Stomach smooth muscle (tissue), 2 donors: ENCODE measurements at regions not wholly inside any gene's neighbourhood (a gene's known extent, or its start where the extent isn't known, plus 50 kb on each side); places are given as distances from the start of the nearest gene placed in this dataset.

Source experiments
- H3K27ac ChIP-seq: one replicate; pipeline ENCODE4 v1.7.0; 2013; ENCODE audit warnings: mild to moderate bottlenecking, low read length, inconsistent platforms
- H3K27me3 ChIP-seq, 2 donors: one replicate each; pipeline ENCODE4 v1.7.0; 2013; ENCODE audit warnings: low read length in 2 of 2; ENCODE audit not compliant: insufficient read depth in 2 of 2, control insufficient read depth in 1 of 2
- H3K36me3 ChIP-seq, 2 donors: one replicate each; pipeline ENCODE4 v1.7.0; 2013; ENCODE audit warnings: low read length in 2 of 2; ENCODE audit not compliant: control insufficient read depth in 2 of 2, insufficient read depth in 2 of 2
- H3K4me1 ChIP-seq: one replicate; pipeline ENCODE4 v1.7.0; 2013; ENCODE audit warnings: low read length; ENCODE audit not compliant: control insufficient read depth, insufficient read depth
- H3K4me3 ChIP-seq, 2 donors: one replicate each; pipeline ENCODE4 v1.7.0; 2013; ENCODE audit warnings: low read length in 2 of 2
- H3K9ac ChIP-seq, 2 donors: one replicate each; pipeline ENCODE4 v1.7.0; 2013; ENCODE audit warnings: low read length in 2 of 2, mild to moderate bottlenecking in 1 of 2
- H3K9me3 ChIP-seq, 2 donors: one replicate each; pipeline ENCODE4 v1.7.0; 2013; ENCODE audit warnings: low read length in 2 of 2; ENCODE audit not compliant: control insufficient read depth in 2 of 2
- donor health status: healthy.
- donor health status: Pancreatic carcinoma.

GRCh38 chr7:142331941-142332340, 74.1 kb upstream of the PRSS58 start:
- H3K27ac ChIP-seq, result no peak overlapping the region
- no peak overlapping the region for H3K9ac ChIP-seq
- H3K27me3 ChIP-seq, result peaks cover 0 to 2% of the 10 kb centered on the region in 2 donors
- no peaks in the 10 kb centered on the region for H3K9me3 ChIP-seq
- H3K36me3 ChIP-seq, result no peaks in the 10 kb centered on the region
- no peak overlapping the region for H3K4me3 ChIP-seq
- no peaks in the 10 kb centered on the region for H3K4me1 ChIP-seq

DNA sequence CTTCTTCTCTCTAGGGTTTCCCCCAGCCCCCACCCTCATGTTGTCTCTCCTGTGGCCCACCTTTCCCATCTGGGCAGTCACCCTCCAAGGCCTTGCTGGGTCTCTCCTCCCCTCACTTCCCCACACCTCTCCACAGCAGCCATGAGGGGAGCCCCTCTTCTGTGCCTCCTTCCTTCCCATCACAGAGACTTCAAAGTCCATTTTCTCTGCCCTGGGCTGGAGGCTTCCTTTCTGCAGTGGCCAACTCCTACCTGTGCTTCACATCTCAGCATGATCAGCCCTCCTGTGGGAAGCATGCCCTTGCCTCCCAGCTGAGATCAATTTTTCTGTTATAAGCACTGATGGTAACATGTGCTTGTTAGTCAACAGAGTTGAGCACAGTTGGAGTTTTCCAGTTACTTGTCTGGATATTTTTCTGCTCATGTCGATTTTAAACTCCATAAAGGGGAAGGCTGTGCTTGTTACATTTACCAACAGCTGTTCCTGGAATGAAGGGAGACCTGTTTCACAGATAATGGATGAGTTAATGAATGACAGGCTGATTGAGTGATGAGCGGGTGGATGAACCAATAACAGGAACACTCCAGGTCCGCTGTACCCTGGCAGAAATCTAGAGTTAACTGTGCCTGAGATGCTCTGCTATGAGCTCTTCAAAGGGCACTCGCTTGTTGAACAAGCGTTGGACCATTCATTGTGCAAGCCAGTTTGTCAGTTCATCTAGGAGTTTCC, 71.4 kb upstream of the PRSS58 start:
- H3K4me1 ChIP-seq, result no peaks in the 10 kb centered on the region

DNA sequence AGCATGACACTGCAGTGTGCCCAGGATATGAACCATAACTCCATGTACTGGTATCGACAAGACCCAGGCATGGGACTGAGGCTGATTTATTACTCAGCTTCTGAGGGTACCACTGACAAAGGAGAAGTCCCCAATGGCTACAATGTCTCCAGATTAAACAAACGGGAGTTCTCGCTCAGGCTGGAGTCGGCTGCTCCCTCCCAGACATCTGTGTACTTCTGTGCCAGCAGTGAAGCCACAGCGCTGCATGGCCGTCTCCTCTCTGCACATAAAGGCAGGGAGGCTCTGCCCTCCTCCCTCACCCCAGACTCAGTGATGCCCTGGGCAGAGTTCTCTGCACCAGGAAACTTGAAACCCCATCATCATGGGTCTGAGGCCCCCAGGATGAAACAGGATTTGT, 70.7 kb upstream of the PRSS58 start:
- H3K4me3 ChIP-seq, result no peak overlapping the region
- H3K27me3 ChIP-seq, result peaks cover 0 to 3% of the 10 kb centered on the region in 2 donors
- no peaks in the 10 kb centered on the region for H3K9me3 ChIP-seq
- no peak overlapping the region for H3K27ac ChIP-seq
- H3K4me1 ChIP-seq, result no peaks in the 10 kb centered on the region
- no peaks in the 10 kb centered on the region for H3K36me3 ChIP-seq
- H3K9ac ChIP-seq, result no peak overlapping the region

More for the DNA sequence above, 71.4 kb upstream of the PRSS58 start:
- H3K36me3 ChIP-seq, result no peaks in the 10 kb centered on the region
- no peak overlapping the region for H3K27ac ChIP-seq
- H3K9me3 ChIP-seq, result no peaks in the 10 kb centered on the region
- H3K9ac ChIP-seq, result no peak overlapping the region
- no peak overlapping the region for H3K4me3 ChIP-seq
- H3K27me3 ChIP-seq, result no peaks in the 10 kb centered on the region

GRCh38 chr7:142327628-142328405, 70.0 kb upstream of the PRSS58 start:
- no peaks in the 10 kb centered on the region for H3K36me3 ChIP-seq
- no peaks in the 10 kb centered on the region for H3K9me3 ChIP-seq
- H3K27ac ChIP-seq, result no peak overlapping the region
- H3K4me1 ChIP-seq, result no peaks in the 10 kb centered on the region
- peaks cover 0 to 3% of the 10 kb centered on the region in 2 donors for H3K27me3 ChIP-seq
- no peak overlapping the region for H3K9ac ChIP-seq
- no peak overlapping the region for H3K4me3 ChIP-seq

- H3K27me3 ChIP-seq, result peaks cover 0 to 9% of the 10 kb centered on the region in 2 donors
- H3K4me3 ChIP-seq, result no peak overlapping the region
- H3K4me1 ChIP-seq, result no peaks in the 10 kb centered on the region
- H3K9me3 ChIP-seq, result no peaks in the 10 kb centered on the region
- H3K9ac ChIP-seq, result no peak overlapping the region
- no peak overlapping the region for H3K27ac ChIP-seq
- H3K36me3 ChIP-seq, result no peaks in the 10 kb centered on the region
Observed at GRCh38 chr7:142323706-142324105, 65.8 kb upstream of the PRSS58 start.

DNA sequence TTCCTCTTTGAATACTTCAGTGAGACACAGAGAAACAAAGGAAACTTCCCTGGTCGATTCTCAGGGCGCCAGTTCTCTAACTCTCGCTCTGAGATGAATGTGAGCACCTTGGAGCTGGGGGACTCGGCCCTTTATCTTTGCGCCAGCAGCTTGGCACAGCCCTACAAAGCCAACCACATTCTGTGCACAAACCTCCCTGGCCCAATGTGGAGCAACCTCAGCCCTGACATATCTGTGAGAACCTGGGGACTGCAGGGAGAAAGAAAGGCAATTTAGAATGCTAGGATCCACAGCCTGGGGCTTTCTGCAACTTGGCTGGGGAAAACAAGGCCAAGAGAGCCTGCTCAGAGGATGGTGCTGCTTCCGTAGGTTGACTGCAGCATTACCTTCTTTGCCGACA, 63.5 kb upstream of the PRSS58 start:
- Histone ChIP-seq H3K27ac (no peak overlapping the region), H3K9me3 (no peaks in the 10 kb centered on the region), H3K36me3 (no peaks in the 10 kb centered on the region), H3K4me1 (no peaks in the 10 kb centered on the region), H3K4me3 (no peak overlapping the region), H3K27me3 (peaks cover 0 to 12% of the 10 kb centered on the region in 2 donors), H3K9ac (no peak overlapping the region)

DNA sequence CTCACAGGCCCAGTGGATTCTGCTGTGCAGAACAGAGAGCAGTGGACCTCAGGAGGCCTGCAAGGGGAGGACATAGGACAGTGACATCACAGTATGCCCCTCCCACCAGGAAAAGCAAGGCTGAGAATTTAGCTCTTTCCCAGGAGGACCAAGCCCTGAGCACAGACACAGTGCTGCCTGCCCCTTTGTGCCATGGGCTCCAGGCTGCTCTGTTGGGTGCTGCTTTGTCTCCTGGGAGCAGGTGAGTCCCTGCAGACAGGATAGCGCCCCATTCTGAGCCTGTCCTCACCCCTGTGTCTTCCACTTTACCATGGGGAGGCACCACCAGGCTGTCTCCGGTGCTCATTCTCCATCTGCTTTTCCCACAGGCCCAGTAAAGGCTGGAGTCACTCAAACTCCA, 63.0 kb upstream of the PRSS58 start:
- H3K9ac ChIP-seq, result no peak overlapping the region
- no peaks in the 10 kb centered on the region for H3K4me1 ChIP-seq
- no peak overlapping the region for H3K27ac ChIP-seq
- no peaks in the 10 kb centered on the region for H3K9me3 ChIP-seq
- H3K27me3 ChIP-seq, result peaks cover 0 to 12% of the 10 kb centered on the region in 2 donors
- no peak overlapping the region for H3K4me3 ChIP-seq
- no peaks in the 10 kb centered on the region for H3K36me3 ChIP-seq

GRCh38 chr7:142319970-142320369, 62.1 kb upstream of the PRSS58 start:
- Histone ChIP-seq H3K9ac (peak overlapping the region in 1 of 2 donors; percentile 21), H3K27me3 (peaks cover 0 to 12% of the 10 kb centered on the region in 2 donors), H3K4me3 (no peak overlapping the region), H3K27ac (no peak overlapping the region), H3K4me1 (no peaks in the 10 kb centered on the region), H3K36me3 (no peaks in the 10 kb centered on the region), H3K9me3 (no peaks in the 10 kb centered on the region)

DNA sequence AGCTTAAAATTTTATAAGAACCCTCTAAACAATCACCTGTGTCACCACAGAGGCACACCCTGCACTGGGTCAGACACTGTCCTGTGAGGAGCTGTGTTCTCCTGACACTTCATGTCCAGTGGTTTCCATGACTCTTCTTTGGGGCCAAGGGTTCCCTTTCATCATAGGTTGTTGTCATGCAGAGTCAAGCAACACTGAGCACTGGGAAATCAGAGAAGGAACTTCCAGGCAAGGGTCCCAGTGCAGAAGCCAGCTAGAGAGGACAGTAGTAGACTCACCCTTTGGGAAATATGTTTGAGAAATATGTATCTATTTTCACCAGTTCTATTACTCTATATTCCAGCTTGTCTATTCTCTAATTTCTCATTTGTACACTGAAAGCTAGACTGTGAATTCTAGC, 56.4 kb upstream of the PRSS58 start:
- Histone ChIP-seq H3K9me3 (no peaks in the 10 kb centered on the region), H3K4me1 (no peaks in the 10 kb centered on the region), H3K9ac (no peak overlapping the region), H3K27ac (no peak overlapping the region), H3K27me3 (peaks cover 0 to 3% of the 10 kb centered on the region in 2 donors), H3K4me3 (no peak overlapping the region), H3K36me3 (no peaks in the 10 kb centered on the region)

DNA sequence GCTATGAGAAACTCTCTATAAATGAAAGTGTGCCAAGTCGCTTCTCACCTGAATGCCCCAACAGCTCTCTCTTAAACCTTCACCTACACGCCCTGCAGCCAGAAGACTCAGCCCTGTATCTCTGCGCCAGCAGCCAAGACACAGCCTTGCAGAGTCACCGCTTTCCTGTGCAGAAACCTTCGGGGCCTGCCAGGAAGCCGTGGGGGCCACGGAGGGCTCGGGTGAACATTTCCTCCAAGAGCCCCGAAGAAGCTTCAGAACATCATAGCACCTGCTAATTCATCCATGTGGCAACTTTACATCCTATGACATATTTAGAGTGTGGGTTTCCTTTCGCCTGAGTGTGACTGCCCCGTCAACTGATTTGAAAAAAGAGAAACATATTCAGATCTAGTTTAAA, 55.7 kb upstream of the PRSS58 start:
- Histone ChIP-seq H3K27ac (no peak overlapping the region), H3K27me3 (peaks cover 0 to 3% of the 10 kb centered on the region in 2 donors), H3K4me3 (no peak overlapping the region), H3K36me3 (no peaks in the 10 kb centered on the region), H3K9ac (no peak overlapping the region), H3K4me1 (no peaks in the 10 kb centered on the region), H3K9me3 (no peaks in the 10 kb centered on the region)

GRCh38 chr7:142311876-142312275, 54.0 kb upstream of the PRSS58 start:
- H3K36me3 ChIP-seq, result no peaks in the 10 kb centered on the region
- H3K4me3 ChIP-seq, result no peak overlapping the region
- no peak overlapping the region for H3K9ac ChIP-seq
- H3K4me1 ChIP-seq, result no peaks in the 10 kb centered on the region
- H3K27ac ChIP-seq, result no peak overlapping the region
- no peaks in the 10 kb centered on the region for H3K9me3 ChIP-seq
- peaks cover 0 to 1% of the 10 kb centered on the region in 2 donors for H3K27me3 ChIP-seq
